K562 (cell line): ENCODE measurements at regions not wholly inside any gene's neighbourhood (a gene's known extent, or its start where the extent isn't known, plus 50 kb on each side); places are given as distances from the start of the nearest gene placed in this dataset.

Source experiments
- ATAC-seq: fragments of 200-7000 bp; cut with Tn5 transposase; 3 replicates; pipeline ENCODE4 v1.9.1; 2020; ENCODE audit warnings: moderate library complexity
- BruUV-seq: library from RNA; stranded (reverse); fragments of 400-500 nt; replicated peaks from 2 replicates; lab custom pipeline; 2021; lab: Mats Ljungman, UMichigan
- CTCF ChIA-PET: fragments of 300-600 bp; formaldehyde crosslinking; extraction: SDS; loops from one replicate; lab custom pipeline; 2021; ENCODE audit warnings: low intra/inter-chr PET ratio; lab: Yijun Ruan, JAX
- POLR2A ChIA-PET: fragments of 300-600, 350-650 bp; sonication (Branson Sonifier 250); formaldehyde crosslinking; extraction: SDS; loops from one replicate; lab custom pipeline; 2021; ENCODE audit warnings: antibody characterized with exemption, inconsistent platforms; lab: Yijun Ruan, JAX
- DNase-seq, 4 experiments: peaks; one replicate each; pipeline versions ENCODE4 v3.0.0 to v3.0.0-alpha.2; 2011 to 2018; ENCODE audit warnings: low spot score in 3 of 4, mixed read lengths in 3 of 4; ENCODE audit errors: extremely low read depth in 1 of 4
- FAIRE-seq: peaks from 2 replicates; lab custom pipeline; 2011; peaks lifted over from hg19 to GRCh38; lab: Jason Lieb, UNC
- H2AFZ ChIP-seq: 2 replicates; pipeline ENCODE4 v1.6.0; 2011; ENCODE audit warnings: low read depth, low read length, control low read depth, inconsistent platforms
- H3K27ac ChIP-seq: fragments of 200-600 bp; 3 replicates; pipeline ENCODE4 v1.8.0; 2011; ENCODE audit warnings: low read depth, mild to moderate bottlenecking, control low read depth, inconsistent platforms, low read length, moderate library complexity, mixed read lengths; ENCODE audit errors: extremely low read depth
- H3K27me3 ChIP-seq, 2 experiments: fragments of 300-600 bp in 1 of 2; 2 replicates in 1 of 2; 3 replicates in 1 of 2; pipeline versions ENCODE4 v1.6.0 to v1.8.0; 2011; ENCODE audit warnings: inconsistent platforms in 2 of 2, low read length in 2 of 2, mild to moderate bottlenecking in 1 of 2, mixed read lengths in 1 of 2, moderate library complexity in 1 of 2; ENCODE audit not compliant: control insufficient read depth in 2 of 2, insufficient read depth in 2 of 2
- H3K36me3 ChIP-seq: fragments of 300-600 bp; 3 replicates; pipeline ENCODE4 v1.8.0; 2011; ENCODE audit warnings: mild to moderate bottlenecking, low read length, inconsistent platforms; ENCODE audit not compliant: control insufficient read depth, insufficient read depth
- H3K4me1 ChIP-seq, 2 experiments: fragments of 200-600 bp in 1 of 2; replicated peaks in 1 of 2; 2 replicates in 1 of 2; 3 replicates in 1 of 2; pipeline versions ENCODE4 v1.5.1 to v1.8.0; 2011; ENCODE audit warnings: inconsistent platforms in 2 of 2, low read length in 2 of 2, mild to moderate bottlenecking in 1 of 2, mixed read lengths in 1 of 2, moderate library complexity in 1 of 2; ENCODE audit not compliant: control insufficient read depth in 2 of 2, insufficient read depth in 2 of 2
- H3K4me2 ChIP-seq: 2 replicates; pipeline ENCODE4 v1.6.1; 2011; ENCODE audit warnings: low read length, control low read depth, inconsistent platforms, mixed read lengths; ENCODE audit not compliant: insufficient read depth
- H3K4me3 ChIP-seq: fragments of 200-600 bp; sonication (generic), shearing (Covaris generic); 2 replicates; pipeline ENCODE4 v1.5.1; 2016; ENCODE audit warnings: control low read depth, inconsistent platforms
- H3K79me2 ChIP-seq: fragments of 200-600 bp; 3 replicates; pipeline ENCODE4 v1.8.0; 2011; ENCODE audit warnings: low read length, inconsistent platforms; ENCODE audit not compliant: control insufficient read depth, insufficient read depth
- H3K9ac ChIP-seq, 2 experiments: 2 replicates each; pipeline versions ENCODE4 v1.6.0 to v1.6.1; 2011; ENCODE audit warnings: low read depth in 2 of 2, low read length in 2 of 2, control low read depth in 1 of 2, inconsistent platforms in 1 of 2, mild to moderate bottlenecking in 1 of 2, mixed read lengths in 1 of 2; ENCODE audit not compliant: insufficient read depth in 1 of 2
- H3K9me1 ChIP-seq: one replicate; pipeline ENCODE4 v1.6.0; 2011; ENCODE audit warnings: inconsistent platforms, mild to moderate bottlenecking, low read length, moderate library complexity; ENCODE audit not compliant: control insufficient read depth, insufficient read depth
- H3K9me3 ChIP-seq: replicated peaks from 2 replicates; pipeline ENCODE4 v1.5.1; 2011; ENCODE audit warnings: low read depth, low read length, inconsistent platforms; ENCODE audit not compliant: control insufficient read depth, insufficient read depth
- H4K20me1 ChIP-seq: replicated peaks from 2 replicates; pipeline ENCODE4 v1.6.1; 2011; ENCODE audit warnings: low read length, inconsistent platforms, mixed read lengths; ENCODE audit not compliant: control insufficient read depth, insufficient read depth
- LCOR ChIP-seq: sonication (generic); formaldehyde crosslinking; IDR thresholded peaks from 2 replicates; pipeline ENCODE4 v1.8.0; 2022; ENCODE audit warnings: mild to moderate bottlenecking, missing genetic modification reagents
- MAFG ChIP-seq: fragments of 450-650 bp; conservative IDR thresholded peaks from 2 replicates; pipeline ENCODE4 v1.6.1; 2016; ENCODE audit warnings: missing genetic modification characterization, missing compliant biosample characterization
- NFIX ChIP-seq: fragments of 250-450 bp; sonication (Bioruptor Pico); IDR thresholded peaks from 2 replicates; pipeline ENCODE4 v1.4.0; 2020; ENCODE audit warnings: low read depth, mild to moderate bottlenecking, moderate library complexity
- RBM17 ChIP-seq: fragments of 200-400 bp; formaldehyde crosslinking; IDR thresholded peaks from 2 replicates; pipeline ENCODE4 v1.6.1; 2017; ENCODE audit warnings: low read depth, mild to moderate bottlenecking, low read length, borderline replicate concordance
- TAF9B ChIP-seq: fragments of 450-650 bp; IDR thresholded peaks from 2 replicates; pipeline ENCODE4 v1.6.1; 2018; ENCODE audit warnings: mild to moderate bottlenecking; ENCODE audit not compliant: partially characterized antibody
- ZFP91 ChIP-seq: sonication (generic); formaldehyde crosslinking; IDR thresholded peaks from 2 replicates; pipeline ENCODE4 v1.8.0; 2022; ENCODE audit warnings: mild to moderate bottlenecking, missing genetic modification reagents
- ZNF644 ChIP-seq: fragments of 200-800 bp; sonication (Bioruptor generic); IDR thresholded peaks from 2 replicates; pipeline ENCODE4 v1.6.1; 2016; ENCODE audit warnings: low read depth, missing genetic modification characterization, missing compliant biosample characterization
- ZNF695 ChIP-seq: fragments of 450-650 bp; formaldehyde crosslinking; IDR thresholded peaks from 2 replicates; pipeline ENCODE4 v1.4.0; 2020; ENCODE audit warnings: mild to moderate bottlenecking, moderate library complexity
- WGBS: fragments of 100-300 bp; shearing (Covaris generic); methylation state at CpG from one replicate; pipeline ENCODE4 v1.1.6; 2016; ENCODE audit warnings: low coverage, mixed read lengths; ENCODE audit not compliant: insufficient coverage; ENCODE audit errors: missing lambda C conversion rate; 5-methylcytosine and 5-hydroxymethylcytosine counted together
- in situ Hi-C: fragments of 300-500 bp; cut with MboI; formaldehyde crosslinking; loops from 4 replicates; pipeline ENCODE4 v1.15.0; 2018; ENCODE audit warnings: inconsistent platforms, mixed read lengths
- intact Hi-C: fragments of 100-400 bp; cut with micrococcal nuclease; formaldehyde crosslinking; loops from 2 replicates; pipeline ENCODE4 v1.14.2; 2022
- TF ChIP-seq, protein P1 (sequence below): fragments of 450-650 bp; IDR thresholded peaks from 2 replicates; pipeline ENCODE4 v1.6.1; 2016
- TF ChIP-seq, protein P2 (sequence below): sonication (generic); formaldehyde crosslinking; IDR thresholded peaks from 2 replicates; pipeline ENCODE4 v1.8.0; 2022; ENCODE audit warnings: mild to moderate bottlenecking, missing genetic modification reagents, borderline replicate concordance

DNA sequence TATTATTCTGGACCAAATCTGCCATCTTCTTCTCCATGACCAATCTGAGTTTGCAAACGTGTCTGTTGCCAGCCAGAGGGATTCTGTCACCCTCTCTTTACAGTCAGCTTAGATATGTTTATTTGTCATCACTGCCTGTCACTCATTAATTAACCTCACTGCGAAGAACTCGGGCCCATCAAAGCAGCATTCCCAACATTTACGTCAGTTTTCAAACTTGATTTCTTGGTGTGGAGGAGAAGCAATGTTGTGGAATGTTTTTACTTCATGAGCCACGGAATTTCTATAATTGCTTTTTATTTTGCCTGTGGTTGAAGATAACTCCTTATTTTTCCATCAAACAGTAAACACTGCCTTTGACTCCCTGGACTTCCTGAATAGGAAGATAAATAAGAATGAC, 91.8 kb upstream of the CNKSR3 start:
- ChIA-PET POLR2A (interaction anchor here (1.2 kb wide), 1 partner anchor 14 kb away, joined by 4 read pairs; no protein-coding TSS in a partner anchor), CTCF (no interaction called here)
- DNase-seq (no peak), FAIRE-seq (peak; percentile 49), ATAC-seq (no peak)
- no peak for TF ChIP-seq MAFG (tag)
- TF ChIP-seq, protein P1, sequence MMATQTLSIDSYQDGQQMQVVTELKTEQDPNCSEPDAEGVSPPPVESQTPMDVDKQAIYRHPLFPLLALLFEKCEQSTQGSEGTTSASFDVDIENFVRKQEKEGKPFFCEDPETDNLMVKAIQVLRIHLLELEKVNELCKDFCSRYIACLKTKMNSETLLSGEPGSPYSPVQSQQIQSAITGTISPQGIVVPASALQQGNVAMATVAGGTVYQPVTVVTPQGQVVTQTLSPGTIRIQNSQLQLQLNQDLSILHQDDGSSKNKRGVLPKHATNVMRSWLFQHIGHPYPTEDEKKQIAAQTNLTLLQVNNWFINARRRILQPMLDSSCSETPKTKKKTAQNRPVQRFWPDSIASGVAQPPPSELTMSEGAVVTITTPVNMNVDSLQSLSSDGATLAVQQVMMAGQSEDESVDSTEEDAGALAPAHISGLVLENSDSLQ: peak; percentile 76
- BruUV-seq: no TSS peak
- no peaks in the 10 kb centered on the region for H3K9me1 ChIP-seq
- no peaks in the 10 kb centered on the region for H3K36me3 ChIP-seq
- H3K9me3 ChIP-seq: no peaks in the 10 kb centered on the region
- WGBS: 22% methylated on average over 5 of the region's 5 CpGs
- peaks cover 0 to 6% of the 10 kb centered on the region in 2 experiments; a peak in 2 of 5 replicates for H3K4me1 ChIP-seq
- no peaks in the 10 kb centered on the region for H3K79me2 ChIP-seq
- no peak overlapping the region for H2AFZ ChIP-seq
- H4K20me1 ChIP-seq: no peaks in the 10 kb centered on the region
- intact Hi-C loops (no loop called here), in situ Hi-C loops (no loop called here)
- H3K4me2 ChIP-seq: no peak overlapping the region
- H3K4me3 ChIP-seq: no peak overlapping the region
- H3K27ac ChIP-seq: no peak overlapping the region
- no peak overlapping the region for H3K9ac ChIP-seq
- peaks cover 0 to 5% of the 10 kb centered on the region in 2 experiments; a peak in 3 of 5 replicates for H3K27me3 ChIP-seq

GRCh38 chr6:154602708-154603107, 92.2 kb upstream of the CNKSR3 start:
- peaks cover 0 to 6% of the 10 kb centered on the region in 2 experiments; a peak in 2 of 5 replicates for H3K4me1 ChIP-seq
- CTCF ChIA-PET: no interaction called here
- POLR2A ChIA-PET: interaction anchor here (1.2 kb wide), 1 partner anchor 13 kb away, joined by 4 read pairs; no protein-coding TSS in a partner anchor
- no peaks in the 10 kb centered on the region for H3K9me3 ChIP-seq
- no peak for FAIRE-seq
- H3K9ac ChIP-seq: no peak overlapping the region
- intact Hi-C loops: no loop called here
- H3K79me2 ChIP-seq: no peaks in the 10 kb centered on the region
- no peaks in the 10 kb centered on the region for H4K20me1 ChIP-seq
- 6% methylated on average over 2 of the region's 2 CpGs for WGBS
- H3K27me3 ChIP-seq: peaks cover 0 to 5% of the 10 kb centered on the region in 2 experiments; a peak in 3 of 5 replicates
- DNase-seq: no peak
- no peak for ATAC-seq
- H3K4me3 ChIP-seq: no peak overlapping the region
- in situ Hi-C loops: no loop called here
- H3K27ac ChIP-seq: no peak overlapping the region
- BruUV-seq: no TSS peak
- H3K36me3 ChIP-seq: no peaks in the 10 kb centered on the region
- no peaks in the 10 kb centered on the region for H3K9me1 ChIP-seq
- H2AFZ ChIP-seq: no peak overlapping the region
- H3K4me2 ChIP-seq: no peak overlapping the region
- TF ChIP-seq ZFP91 (CRISPR knock-in tag): no peak
- no peak for TF ChIP-seq TAF9B
- TF ChIP-seq NFIX: no peak
- no peak for TF ChIP-seq RBM17
- no peak for TF ChIP-seq ZNF644 (tag)
- TF ChIP-seq, protein P2, sequence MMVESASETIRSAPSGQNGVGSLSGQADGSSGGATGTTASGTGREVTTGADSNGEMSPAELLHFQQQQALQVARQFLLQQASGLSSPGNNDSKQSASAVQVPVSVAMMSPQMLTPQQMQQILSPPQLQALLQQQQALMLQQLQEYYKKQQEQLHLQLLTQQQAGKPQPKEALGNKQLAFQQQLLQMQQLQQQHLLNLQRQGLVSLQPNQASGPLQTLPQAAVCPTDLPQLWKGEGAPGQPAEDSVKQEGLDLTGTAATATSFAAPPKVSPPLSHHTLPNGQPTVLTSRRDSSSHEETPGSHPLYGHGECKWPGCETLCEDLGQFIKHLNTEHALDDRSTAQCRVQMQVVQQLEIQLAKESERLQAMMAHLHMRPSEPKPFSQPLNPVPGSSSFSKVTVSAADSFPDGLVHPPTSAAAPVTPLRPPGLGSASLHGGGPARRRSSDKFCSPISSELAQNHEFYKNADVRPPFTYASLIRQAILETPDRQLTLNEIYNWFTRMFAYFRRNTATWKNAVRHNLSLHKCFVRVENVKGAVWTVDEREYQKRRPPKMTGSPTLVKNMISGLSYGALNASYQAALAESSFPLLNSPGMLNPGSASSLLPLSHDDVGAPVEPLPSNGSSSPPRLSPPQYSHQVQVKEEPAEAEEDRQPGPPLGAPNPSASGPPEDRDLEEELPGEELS (CRISPR knock-in tag): no peak
- no peak for TF ChIP-seq ZNF695 (CRISPR knock-in tag)
- no peak for TF ChIP-seq LCOR (CRISPR knock-in tag)
